ENCODE measurements at regions not wholly inside any gene's neighbourhood (a gene's known extent, or its start where the extent isn't known, plus 50 kb on each side); places are given as distances from the start of the nearest gene placed in this dataset.

DNA sequence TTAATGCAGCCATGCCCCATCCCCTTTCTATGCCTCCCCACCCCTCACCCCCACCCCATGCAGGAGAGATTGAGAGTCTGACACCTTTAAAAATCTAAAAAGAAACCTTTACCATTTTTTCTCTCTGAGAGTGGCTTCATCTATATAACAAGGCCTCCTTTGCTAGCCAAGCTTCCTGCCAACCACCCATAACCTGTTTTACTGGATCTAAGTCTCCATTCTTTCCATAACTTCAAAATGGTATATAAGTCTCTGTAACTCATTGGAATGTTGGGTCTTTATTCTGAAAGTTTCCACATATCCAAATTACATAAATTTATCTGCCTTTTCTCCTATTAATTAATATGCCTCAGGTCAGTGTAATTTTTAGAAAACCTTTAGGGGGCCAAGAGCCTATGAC is 1174.0 kb downstream of the MAT2B start:
- H3K4me1 ChIP-seq (ENCODE audit: control insufficient read depth in 2 of 2, insufficient read depth in 2 of 2, low read length in 1 of 2): no peaks in the 10 kb centered on the region
- no peaks in the 10 kb centered on the region for H3K27me3 ChIP-seq (ENCODE audit: control insufficient read depth in 1 of 2, insufficient read depth in 2 of 2, low read length in 2 of 2)
- no peak overlapping the region for H3K4me3 ChIP-seq (ENCODE audit: low read depth in 1 of 2, low read length in 2 of 2)
- no peak overlapping the region for H3K27ac ChIP-seq (ENCODE audit: low read depth in 2 of 2, low read length in 1 of 2)
- no peaks in the 10 kb centered on the region for H3K36me3 ChIP-seq (ENCODE audit: control insufficient read depth in 2 of 2, insufficient read depth in 2 of 2, low read length in 1 of 2)
- peaks cover 0 to 3% of the 10 kb centered on the region in 2 donors for H3K9me3 ChIP-seq (ENCODE audit: control insufficient read depth in 2 of 2, insufficient read depth in 1 of 2, low read depth in 1 of 2, low read length in 1 of 2)

DNA sequence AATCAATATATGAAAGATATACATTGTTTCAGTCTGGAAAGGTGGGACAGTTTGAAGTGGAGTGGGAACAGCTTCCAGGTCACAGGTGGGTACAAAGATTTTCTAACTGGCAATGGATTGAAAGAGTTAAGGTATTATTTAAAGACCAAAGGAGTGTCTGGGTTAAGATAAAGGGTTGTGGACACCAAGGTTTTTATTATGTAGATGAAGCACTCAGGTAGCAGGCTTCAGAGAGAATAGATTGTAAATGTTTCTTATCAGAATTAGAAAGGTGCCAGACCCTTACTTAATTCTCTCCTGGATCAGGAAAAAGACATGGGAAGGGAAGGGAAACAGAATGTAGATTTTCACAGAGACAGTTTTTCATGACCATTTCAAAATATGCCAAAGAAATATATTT is 1174.8 kb downstream of the MAT2B start:
- no peaks in the 10 kb centered on the region for H3K36me3 ChIP-seq (ENCODE audit: control insufficient read depth in 2 of 2, insufficient read depth in 2 of 2, low read length in 1 of 2)
- H3K4me1 ChIP-seq (ENCODE audit: control insufficient read depth in 2 of 2, insufficient read depth in 2 of 2, low read length in 1 of 2): no peaks in the 10 kb centered on the region
- H3K27ac ChIP-seq (ENCODE audit: low read depth in 2 of 2, low read length in 1 of 2): no peak overlapping the region
- no peaks in the 10 kb centered on the region for H3K27me3 ChIP-seq (ENCODE audit: control insufficient read depth in 1 of 2, insufficient read depth in 2 of 2, low read length in 2 of 2)
- peaks cover 0 to 3% of the 10 kb centered on the region in 2 donors for H3K9me3 ChIP-seq (ENCODE audit: control insufficient read depth in 2 of 2, insufficient read depth in 1 of 2, low read depth in 1 of 2, low read length in 1 of 2)
- no peak overlapping the region for H3K4me3 ChIP-seq (ENCODE audit: low read depth in 1 of 2, low read length in 2 of 2)

DNA sequence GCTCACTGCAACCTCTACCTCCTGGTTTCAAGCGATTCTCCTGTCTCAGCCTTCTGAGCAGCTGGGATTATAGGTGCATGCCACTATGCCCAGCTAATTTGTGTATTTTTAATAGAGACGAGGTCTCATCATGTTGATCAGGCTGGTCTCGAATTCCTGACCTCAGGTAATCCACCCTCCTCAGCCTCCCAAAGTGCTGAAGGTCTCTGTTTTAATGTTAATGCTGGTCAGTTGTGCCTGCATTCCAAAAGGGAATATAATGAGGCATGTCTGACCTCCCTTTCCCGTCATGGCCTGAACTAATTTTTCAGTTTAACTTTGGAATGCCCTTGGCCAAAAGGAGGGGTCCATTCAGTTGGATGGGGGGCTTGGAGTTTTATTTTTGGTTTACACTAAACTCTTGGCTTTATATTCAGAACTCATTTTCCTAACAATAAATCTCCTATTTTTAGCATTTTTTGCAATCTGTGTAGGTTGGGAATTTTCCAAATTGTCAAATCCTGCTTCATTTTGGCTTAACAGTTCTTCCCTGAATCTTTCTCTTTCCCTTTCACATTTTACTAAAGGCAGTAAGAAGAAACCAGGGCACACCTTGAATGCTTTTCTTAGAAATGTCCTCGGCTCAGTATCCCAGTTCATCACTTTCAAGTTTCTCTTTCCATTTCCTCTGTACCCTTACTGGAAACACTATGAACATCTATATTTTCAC is 1175.5 kb downstream of the MAT2B start:
- Histone ChIP-seq H3K27me3 (ENCODE audit: control insufficient read depth in 1 of 2, insufficient read depth in 2 of 2, low read length in 2 of 2) (no peaks in the 10 kb centered on the region), H3K27ac (ENCODE audit: low read depth in 2 of 2, low read length in 1 of 2) (no peak overlapping the region), H3K9me3 (ENCODE audit: control insufficient read depth in 2 of 2, insufficient read depth in 1 of 2, low read depth in 1 of 2, low read length in 1 of 2) (peaks cover 0 to 3% of the 10 kb centered on the region in 2 donors), H3K4me1 (ENCODE audit: control insufficient read depth in 2 of 2, insufficient read depth in 2 of 2, low read length in 1 of 2) (no peaks in the 10 kb centered on the region), H3K36me3 (ENCODE audit: control insufficient read depth in 2 of 2, insufficient read depth in 2 of 2, low read length in 1 of 2) (no peaks in the 10 kb centered on the region), H3K4me3 (ENCODE audit: low read depth in 1 of 2, low read length in 2 of 2) (no peak overlapping the region)
- WGBS, 2 donors: 52 to 53% methylated on average over 5 of the region's 5 CpGs

DNA sequence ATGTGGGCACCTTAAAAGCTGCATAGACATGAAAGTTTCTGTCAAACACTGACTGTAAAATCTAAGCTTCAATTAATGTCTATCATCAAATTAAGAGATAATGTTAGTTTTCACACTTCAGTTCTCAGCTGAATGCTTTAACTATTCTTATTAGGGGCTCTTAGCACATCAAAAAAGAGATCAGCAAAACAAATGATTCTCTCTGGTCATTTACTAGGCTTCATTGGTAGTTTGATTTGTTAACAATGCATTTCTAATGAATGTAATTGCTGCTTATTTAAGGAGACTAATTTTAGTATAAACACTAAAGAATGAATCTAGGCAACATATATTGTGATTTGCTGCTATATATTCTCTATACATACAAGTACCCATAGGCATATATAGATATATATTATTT is 1182.0 kb downstream of the MAT2B start:
- H3K27ac ChIP-seq (ENCODE audit: low read depth in 2 of 2, low read length in 1 of 2): no peak overlapping the region
- H3K4me1 ChIP-seq (ENCODE audit: control insufficient read depth in 2 of 2, insufficient read depth in 2 of 2, low read length in 1 of 2): no peaks in the 10 kb centered on the region
- no peaks in the 10 kb centered on the region for H3K9me3 ChIP-seq (ENCODE audit: control insufficient read depth in 2 of 2, insufficient read depth in 1 of 2, low read depth in 1 of 2, low read length in 1 of 2)
- no peaks in the 10 kb centered on the region for H3K36me3 ChIP-seq (ENCODE audit: control insufficient read depth in 2 of 2, insufficient read depth in 2 of 2, low read length in 1 of 2)
- H3K27me3 ChIP-seq (ENCODE audit: control insufficient read depth in 1 of 2, insufficient read depth in 2 of 2, low read length in 2 of 2): no peaks in the 10 kb centered on the region
- H3K4me3 ChIP-seq (ENCODE audit: low read depth in 1 of 2, low read length in 2 of 2): no peak overlapping the region

DNA sequence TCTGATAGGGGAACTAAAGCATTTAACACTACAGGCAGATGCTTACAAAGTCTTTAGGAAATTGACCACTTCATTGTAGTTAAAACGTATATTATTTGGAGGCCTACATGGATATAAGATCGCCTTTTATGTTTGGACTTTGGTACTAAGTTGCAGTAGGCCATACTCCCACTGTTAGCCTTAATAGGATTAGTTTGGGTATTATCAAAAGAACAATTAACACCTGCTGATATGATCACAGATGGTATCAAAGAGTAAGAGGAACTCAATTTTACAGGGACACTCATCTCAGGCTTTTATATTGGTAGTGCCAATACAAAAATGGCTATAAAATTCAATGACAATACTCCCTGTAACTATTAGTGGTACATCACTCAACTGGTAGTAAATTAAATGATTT is 1183.0 kb downstream of the MAT2B start:
- 77 to 89% methylated on average over 2 of the region's 2 CpGs for WGBS, 2 donors
- Histone ChIP-seq H3K9me3 (ENCODE audit: control insufficient read depth in 2 of 2, insufficient read depth in 1 of 2, low read depth in 1 of 2, low read length in 1 of 2) (peaks cover 0 to 3% of the 10 kb centered on the region in 2 donors), H3K4me3 (ENCODE audit: low read depth in 1 of 2, low read length in 2 of 2) (no peak overlapping the region), H3K36me3 (ENCODE audit: control insufficient read depth in 2 of 2, insufficient read depth in 2 of 2, low read length in 1 of 2) (no peaks in the 10 kb centered on the region), H3K27ac (ENCODE audit: low read depth in 2 of 2, low read length in 1 of 2) (no peak overlapping the region), H3K4me1 (ENCODE audit: control insufficient read depth in 2 of 2, insufficient read depth in 2 of 2, low read length in 1 of 2) (no peaks in the 10 kb centered on the region), H3K27me3 (ENCODE audit: control insufficient read depth in 1 of 2, insufficient read depth in 2 of 2, low read length in 2 of 2) (no peaks in the 10 kb centered on the region)

DNA sequence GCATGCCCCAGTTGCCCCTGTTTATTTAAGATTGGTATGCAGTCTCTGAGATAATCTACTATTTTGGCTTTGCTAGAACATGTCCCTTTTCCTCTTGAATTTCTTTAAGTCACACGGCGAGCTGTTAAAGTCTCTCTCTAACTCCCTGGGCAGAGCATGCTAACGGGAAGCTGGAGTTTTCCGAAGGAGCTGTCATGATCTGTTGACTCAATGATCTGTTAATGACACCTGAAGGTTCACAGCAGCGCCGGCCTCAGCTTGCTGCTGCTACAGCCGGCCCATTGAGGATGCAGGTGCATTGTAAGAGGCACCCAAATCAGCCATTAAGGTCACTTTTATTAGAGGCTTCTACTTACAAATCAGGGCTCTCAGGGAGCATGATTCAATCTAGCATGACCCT is 1203.4 kb downstream of the MAT2B start:
- Histone ChIP-seq H3K9me3 (ENCODE audit: control insufficient read depth in 2 of 2, insufficient read depth in 1 of 2, low read depth in 1 of 2, low read length in 1 of 2) (no peaks in the 10 kb centered on the region), H3K4me3 (ENCODE audit: low read depth in 1 of 2, low read length in 2 of 2) (no peak overlapping the region), H3K27me3 (ENCODE audit: control insufficient read depth in 1 of 2, insufficient read depth in 2 of 2, low read length in 2 of 2) (no peaks in the 10 kb centered on the region), H3K4me1 (ENCODE audit: control insufficient read depth in 2 of 2, insufficient read depth in 2 of 2, low read length in 1 of 2) (no peaks in the 10 kb centered on the region), H3K36me3 (ENCODE audit: control insufficient read depth in 2 of 2, insufficient read depth in 2 of 2, low read length in 1 of 2) (no peaks in the 10 kb centered on the region), H3K27ac (ENCODE audit: low read depth in 2 of 2, low read length in 1 of 2) (no peak overlapping the region)
- 46 to 54% methylated on average over 7 of the region's 7 CpGs for WGBS, 2 donors

DNA sequence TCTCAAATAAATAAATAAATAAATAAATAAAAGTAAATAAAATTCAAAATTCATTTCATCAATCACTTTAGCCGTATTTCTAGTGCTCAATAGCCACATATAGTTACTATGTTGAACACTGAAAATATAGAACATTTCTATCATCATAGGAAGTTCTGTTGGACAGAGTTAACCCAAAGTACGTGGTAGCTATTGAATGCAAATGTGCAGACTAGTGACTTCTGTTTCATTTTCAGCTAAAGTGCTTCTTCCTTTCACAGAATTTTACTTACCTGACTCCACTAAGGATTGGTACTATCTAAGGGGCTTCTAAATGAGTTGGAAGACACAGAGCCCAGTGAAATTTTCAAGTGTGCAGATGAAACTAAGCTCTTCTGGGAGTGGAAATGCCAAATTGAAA is 1208.3 kb downstream of the MAT2B start:
- H3K4me3 ChIP-seq (ENCODE audit: low read depth in 1 of 2, low read length in 2 of 2): no peak overlapping the region
- H3K9me3 ChIP-seq (ENCODE audit: control insufficient read depth in 2 of 2, insufficient read depth in 1 of 2, low read depth in 1 of 2, low read length in 1 of 2): no peaks in the 10 kb centered on the region
- H3K27me3 ChIP-seq (ENCODE audit: control insufficient read depth in 1 of 2, insufficient read depth in 2 of 2, low read length in 2 of 2): no peaks in the 10 kb centered on the region
- H3K36me3 ChIP-seq (ENCODE audit: control insufficient read depth in 2 of 2, insufficient read depth in 2 of 2, low read length in 1 of 2): no peaks in the 10 kb centered on the region
- no peak overlapping the region for H3K27ac ChIP-seq (ENCODE audit: low read depth in 2 of 2, low read length in 1 of 2)
- 68 to 75% methylated on average over 2 of the region's 2 CpGs for WGBS, 2 donors
- no peaks in the 10 kb centered on the region for H3K4me1 ChIP-seq (ENCODE audit: control insufficient read depth in 2 of 2, insufficient read depth in 2 of 2, low read length in 1 of 2)

DNA sequence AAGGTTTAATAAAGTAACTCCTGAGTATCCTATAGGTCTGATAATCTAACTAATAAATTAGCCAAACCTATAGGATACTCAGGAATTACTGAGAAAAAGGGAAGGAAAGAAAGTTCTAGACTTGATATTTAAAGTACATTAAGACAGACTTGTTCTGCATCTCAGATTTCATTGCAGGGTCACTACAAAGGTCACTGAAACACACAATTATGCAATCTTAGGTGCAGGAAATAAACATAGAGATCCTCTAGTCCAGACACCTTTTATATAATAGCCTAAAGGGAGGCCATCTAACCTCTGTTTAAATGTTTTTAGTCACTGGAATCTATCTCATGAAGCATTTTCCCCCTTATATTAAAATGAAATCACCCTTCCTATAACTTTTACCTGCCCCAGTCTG is 1215.7 kb downstream of the MAT2B start:
- H3K9me3 ChIP-seq (ENCODE audit: control insufficient read depth in 2 of 2, insufficient read depth in 1 of 2, low read depth in 1 of 2, low read length in 1 of 2): no peaks in the 10 kb centered on the region
- H3K27ac ChIP-seq (ENCODE audit: low read depth in 2 of 2, low read length in 1 of 2): no peak overlapping the region

DNA sequence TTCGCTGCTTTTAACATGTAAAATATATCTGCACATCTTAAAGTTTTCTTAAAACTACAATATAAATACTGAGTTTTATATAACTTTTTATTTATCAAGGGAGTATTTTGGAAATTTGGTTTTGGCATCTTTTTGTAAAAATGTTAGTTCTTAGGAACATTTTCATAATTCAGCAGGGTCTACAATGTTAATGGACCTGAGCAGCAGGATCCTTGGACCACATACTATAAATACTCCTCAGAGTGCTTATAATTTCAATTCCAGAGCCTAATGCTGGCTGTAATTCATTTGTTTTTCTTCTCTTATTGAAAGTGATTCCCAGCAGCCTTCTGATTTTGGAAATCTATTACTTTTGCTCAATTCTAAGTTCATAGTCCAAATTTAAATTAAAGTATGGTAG is 1216.2 kb downstream of the MAT2B start:
- Histone ChIP-seq H3K4me1 (ENCODE audit: control insufficient read depth in 2 of 2, insufficient read depth in 2 of 2, low read length in 1 of 2) (no peaks in the 10 kb centered on the region), H3K36me3 (ENCODE audit: control insufficient read depth in 2 of 2, insufficient read depth in 2 of 2, low read length in 1 of 2) (no peaks in the 10 kb centered on the region), H3K4me3 (ENCODE audit: low read depth in 1 of 2, low read length in 2 of 2) (no peak overlapping the region), H3K9me3 (ENCODE audit: control insufficient read depth in 2 of 2, insufficient read depth in 1 of 2, low read depth in 1 of 2, low read length in 1 of 2) (no peaks in the 10 kb centered on the region), H3K27ac (ENCODE audit: low read depth in 2 of 2, low read length in 1 of 2) (no peak overlapping the region), H3K27me3 (ENCODE audit: control insufficient read depth in 1 of 2, insufficient read depth in 2 of 2, low read length in 2 of 2) (no peaks in the 10 kb centered on the region)
- WGBS, 2 donors: 78 to 80% methylated on average over 1 of the region's 1 CpG

More for the DNA sequence above, 1215.7 kb downstream of the MAT2B start:
- H3K4me1 ChIP-seq (ENCODE audit: control insufficient read depth in 2 of 2, insufficient read depth in 2 of 2, low read length in 1 of 2): no peaks in the 10 kb centered on the region
- H3K4me3 ChIP-seq (ENCODE audit: low read depth in 1 of 2, low read length in 2 of 2): no peak overlapping the region
- H3K27me3 ChIP-seq (ENCODE audit: control insufficient read depth in 1 of 2, insufficient read depth in 2 of 2, low read length in 2 of 2): no peaks in the 10 kb centered on the region
- H3K36me3 ChIP-seq (ENCODE audit: control insufficient read depth in 2 of 2, insufficient read depth in 2 of 2, low read length in 1 of 2): no peaks in the 10 kb centered on the region

DNA sequence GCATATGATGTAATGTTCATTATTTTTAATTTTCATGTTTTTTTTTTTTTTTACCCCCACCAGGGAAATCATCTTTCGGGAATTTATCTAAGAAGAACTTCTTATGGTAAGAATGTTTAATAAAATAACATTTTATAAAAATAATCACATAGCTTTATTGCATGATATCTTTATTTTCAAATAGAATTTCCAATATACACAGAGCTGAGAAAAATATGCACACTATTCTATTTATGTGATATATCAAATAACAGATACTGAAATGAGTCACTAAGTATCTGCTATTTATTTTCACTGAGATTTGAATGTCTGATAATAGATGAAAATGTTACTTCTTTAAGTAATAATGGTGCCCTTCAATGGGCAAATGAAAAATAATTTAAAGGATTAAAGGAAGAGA is 1217.3 kb downstream of the MAT2B start:
- 85 to 89% methylated on average over 1 of the region's 1 CpG for WGBS, 2 donors
- H3K9me3 ChIP-seq (ENCODE audit: control insufficient read depth in 2 of 2, insufficient read depth in 1 of 2, low read depth in 1 of 2, low read length in 1 of 2): no peaks in the 10 kb centered on the region

More for the DNA sequence above, 1217.3 kb downstream of the MAT2B start:
- Histone ChIP-seq H3K4me1 (ENCODE audit: control insufficient read depth in 2 of 2, insufficient read depth in 2 of 2, low read length in 1 of 2) (no peaks in the 10 kb centered on the region), H3K4me3 (ENCODE audit: low read depth in 1 of 2, low read length in 2 of 2) (no peak overlapping the region), H3K27ac (ENCODE audit: low read depth in 2 of 2, low read length in 1 of 2) (no peak overlapping the region), H3K27me3 (ENCODE audit: control insufficient read depth in 1 of 2, insufficient read depth in 2 of 2, low read length in 2 of 2) (no peaks in the 10 kb centered on the region), H3K36me3 (ENCODE audit: control insufficient read depth in 2 of 2, insufficient read depth in 2 of 2, low read length in 1 of 2) (no peaks in the 10 kb centered on the region)
